K562 (cell line): ENCODE measurements at regions not wholly inside any gene's neighbourhood (a gene's known extent, or its start where the extent isn't known, plus 50 kb on each side); places are given as distances from the start of the nearest gene placed in this dataset.
A peak's percentile ranks its signal among the peaks of the same experiment; 100 is the strongest.

Experiments used
- ATAC-seq: fragments of 200-7000 bp; cut with Tn5 transposase; 3 replicates; pipeline ENCODE4 v1.9.1; 2020; ENCODE audit warnings: moderate library complexity
- BruUV-seq: library from RNA; stranded (reverse); fragments of 400-500 nt; replicated peaks from 2 replicates; lab custom pipeline; 2021; lab: Mats Ljungman, UMichigan
- CTCF ChIA-PET: fragments of 300-600 bp; formaldehyde crosslinking; extraction: SDS; loops from one replicate; lab custom pipeline; 2021; ENCODE audit warnings: low intra/inter-chr PET ratio; lab: Yijun Ruan, JAX
- POLR2A ChIA-PET: fragments of 300-600, 350-650 bp; sonication (Branson Sonifier 250); formaldehyde crosslinking; extraction: SDS; loops from one replicate; lab custom pipeline; 2021; ENCODE audit warnings: antibody characterized with exemption, inconsistent platforms; lab: Yijun Ruan, JAX
- DNase-seq, 4 experiments: peaks; one replicate each; pipeline versions ENCODE4 v3.0.0 to v3.0.0-alpha.2; 2011 to 2018; ENCODE audit warnings: low spot score in 3 of 4, mixed read lengths in 3 of 4; ENCODE audit errors: extremely low read depth in 1 of 4
- FAIRE-seq: peaks from 2 replicates; lab custom pipeline; 2011; peaks lifted over from hg19 to GRCh38; lab: Jason Lieb, UNC
- H2AFZ ChIP-seq: 2 replicates; pipeline ENCODE4 v1.6.0; 2011; ENCODE audit warnings: low read depth, low read length, control low read depth, inconsistent platforms
- H3K27ac ChIP-seq: fragments of 200-600 bp; 3 replicates; pipeline ENCODE4 v1.8.0; 2011; ENCODE audit warnings: low read depth, mild to moderate bottlenecking, control low read depth, inconsistent platforms, low read length, moderate library complexity, mixed read lengths; ENCODE audit errors: extremely low read depth
- H3K27me3 ChIP-seq, 2 experiments: fragments of 300-600 bp in 1 of 2; 2 replicates in 1 of 2; 3 replicates in 1 of 2; pipeline versions ENCODE4 v1.6.0 to v1.8.0; 2011; ENCODE audit warnings: inconsistent platforms in 2 of 2, low read length in 2 of 2, mild to moderate bottlenecking in 1 of 2, mixed read lengths in 1 of 2, moderate library complexity in 1 of 2; ENCODE audit not compliant: control insufficient read depth in 2 of 2, insufficient read depth in 2 of 2
- H3K36me3 ChIP-seq: fragments of 300-600 bp; 3 replicates; pipeline ENCODE4 v1.8.0; 2011; ENCODE audit warnings: mild to moderate bottlenecking, low read length, inconsistent platforms; ENCODE audit not compliant: control insufficient read depth, insufficient read depth
- H3K4me1 ChIP-seq, 2 experiments: fragments of 200-600 bp in 1 of 2; replicated peaks in 1 of 2; 2 replicates in 1 of 2; 3 replicates in 1 of 2; pipeline versions ENCODE4 v1.5.1 to v1.8.0; 2011; ENCODE audit warnings: inconsistent platforms in 2 of 2, low read length in 2 of 2, mild to moderate bottlenecking in 1 of 2, mixed read lengths in 1 of 2, moderate library complexity in 1 of 2; ENCODE audit not compliant: control insufficient read depth in 2 of 2, insufficient read depth in 2 of 2
- H3K4me2 ChIP-seq: 2 replicates; pipeline ENCODE4 v1.6.1; 2011; ENCODE audit warnings: low read length, control low read depth, inconsistent platforms, mixed read lengths; ENCODE audit not compliant: insufficient read depth
- H3K4me3 ChIP-seq: fragments of 200-600 bp; sonication (generic), shearing (Covaris generic); 2 replicates; pipeline ENCODE4 v1.5.1; 2016; ENCODE audit warnings: control low read depth, inconsistent platforms
- H3K79me2 ChIP-seq: fragments of 200-600 bp; 3 replicates; pipeline ENCODE4 v1.8.0; 2011; ENCODE audit warnings: low read length, inconsistent platforms; ENCODE audit not compliant: control insufficient read depth, insufficient read depth
- H3K9ac ChIP-seq, 2 experiments: 2 replicates each; pipeline versions ENCODE4 v1.6.0 to v1.6.1; 2011; ENCODE audit warnings: low read depth in 2 of 2, low read length in 2 of 2, control low read depth in 1 of 2, inconsistent platforms in 1 of 2, mild to moderate bottlenecking in 1 of 2, mixed read lengths in 1 of 2; ENCODE audit not compliant: insufficient read depth in 1 of 2
- H3K9me1 ChIP-seq: one replicate; pipeline ENCODE4 v1.6.0; 2011; ENCODE audit warnings: inconsistent platforms, mild to moderate bottlenecking, low read length, moderate library complexity; ENCODE audit not compliant: control insufficient read depth, insufficient read depth
- H3K9me3 ChIP-seq: replicated peaks from 2 replicates; pipeline ENCODE4 v1.5.1; 2011; ENCODE audit warnings: low read depth, low read length, inconsistent platforms; ENCODE audit not compliant: control insufficient read depth, insufficient read depth
- H4K20me1 ChIP-seq: replicated peaks from 2 replicates; pipeline ENCODE4 v1.6.1; 2011; ENCODE audit warnings: low read length, inconsistent platforms, mixed read lengths; ENCODE audit not compliant: control insufficient read depth, insufficient read depth
- ETV6 ChIP-seq, 3 experiments: fragments of 150-350 bp in 1 of 3; sonication (generic) in 1 of 3; formaldehyde crosslinking in 1 of 3; IDR thresholded peaks; 2 replicates each; pipeline versions ENCODE4 v1.6.1 to v1.8.0; 2014 to 2022; ENCODE audit warnings: borderline replicate concordance in 2 of 3, low read depth in 2 of 3, antibody characterized with exemption in 1 of 3, low read length in 1 of 3, mild to moderate bottlenecking in 1 of 3, missing genetic modification reagents in 1 of 3
- KDM1A ChIP-seq, 2 experiments: fragments of 450-650 bp; IDR thresholded peaks; 2 replicates each; pipeline ENCODE4 v1.6.1; 2016; ENCODE audit warnings: mild to moderate bottlenecking in 2 of 2
- RAD21 ChIP-seq, 2 experiments: fragments of 250-450 bp in 1 of 2; fragments of 450-650 bp in 1 of 2; sonication (Bioruptor Pico) in 1 of 2; formaldehyde crosslinking in 1 of 2; IDR thresholded peaks in 1 of 2; conservative IDR thresholded peaks in 1 of 2; 2 replicates each; pipeline versions ENCODE4 v1.4.0 to v1.8.0; 2020 to 2022; ENCODE audit warnings: mild to moderate bottlenecking in 2 of 2, moderate library complexity in 1 of 2
- U2AF2 ChIP-seq: fragments of 200-400 bp; formaldehyde crosslinking; optimal IDR thresholded peaks from 2 replicates; pipeline ENCODE3; 2017; ENCODE audit warnings: low read depth, mild to moderate bottlenecking, low read length
- ZNF518B ChIP-seq: fragments of 250-450 bp; sonication (Bioruptor Pico); IDR thresholded peaks from 2 replicates; pipeline ENCODE4 v1.5.0; 2021; ENCODE audit warnings: mild to moderate bottlenecking, moderate library complexity
- ZNF668 ChIP-seq: fragments of 250-450 bp; sonication (Bioruptor Pico); IDR thresholded peaks from 2 replicates; pipeline ENCODE4 v1.8.0; 2022; ENCODE audit warnings: mild to moderate bottlenecking, inconsistent platforms
- in situ Hi-C: fragments of 300-500 bp; cut with MboI; formaldehyde crosslinking; loops from 4 replicates; pipeline ENCODE4 v1.15.0; 2018; ENCODE audit warnings: inconsistent platforms, mixed read lengths
- intact Hi-C: fragments of 100-400 bp; cut with micrococcal nuclease; formaldehyde crosslinking; loops from 2 replicates; pipeline ENCODE4 v1.14.2; 2022

- DNase-seq (no peak), ATAC-seq (no peak), FAIRE-seq (no peak)
- BruUV-seq: no TSS peak
- no peaks in the 10 kb centered on the region for H3K9me3 ChIP-seq
- POLR2A ChIA-PET: no interaction called here
- no peaks in the 10 kb centered on the region for H3K27me3 ChIP-seq
- no peak for TF ChIP-seq ETV6 (IDR thresholded peaks at IDR 0.05; ENCODE audit: borderline replicate concordance in 1 of 2, low read depth in 2 of 2, low read length in 1 of 2)
- no peak for TF ChIP-seq ETV6 (CRISPR knock-in tag; IDR thresholded peaks at IDR 0.05; ENCODE audit: borderline replicate concordance)
- TF ChIP-seq ZNF518B (CRISPR knock-in tag): no peak
- TF ChIP-seq ZNF668 (CRISPR knock-in tag): no peak
- TF ChIP-seq RAD21 (CRISPR knock-in tag; conservative IDR thresholded peaks at IDR 0.05 in 1 of 2, IDR thresholded peaks at IDR 0.05 in 1 of 2): peak in 1 of 2 experiments; percentile 20; a peak in 1 of 4 replicates
- no peak for TF ChIP-seq KDM1A (IDR thresholded peaks at IDR 0.05)
- no peak for TF ChIP-seq U2AF2
- H3K27ac ChIP-seq: no peak overlapping the region
- no peak overlapping the region for H2AFZ ChIP-seq
- H3K4me3 ChIP-seq: no peak overlapping the region
- H3K4me2 ChIP-seq: no peak overlapping the region
- no peaks in the 10 kb centered on the region for H3K4me1 ChIP-seq
- no peaks in the 10 kb centered on the region for H3K9me1 ChIP-seq
- no peaks in the 10 kb centered on the region for H3K36me3 ChIP-seq
- in situ Hi-C loops: no loop called here
- CTCF ChIA-PET: no interaction called here
- H3K79me2 ChIP-seq: no peaks in the 10 kb centered on the region
- no peaks in the 10 kb centered on the region for H4K20me1 ChIP-seq
- intact Hi-C loops: no loop called here
- H3K9ac ChIP-seq: no peak overlapping the region
Measured at GRCh38 chr21:16002874-16003466, 273.2 kb downstream of the USP25 start.
